NCI-H345 treated with DMSO at 0.1 percent for 48 hours (cell line): ENCODE measurements at regions not wholly inside any gene's neighbourhood (a gene's known extent, or its start where the extent isn't known, plus 50 kb on each side); places are given as distances from the start of the nearest gene placed in this dataset.
A peak's percentile ranks its signal among the peaks of the same experiment; 100 is the strongest.
"Not testable (repeated sequence)": the region's sequence is repeated elsewhere in the genome, so short reads cannot be mapped to it uniquely, and the experiment has no call there.

Experiments
- DNase-seq: peaks from one replicate; lab custom pipeline; 2025; ENCODE audit not compliant: unreplicated experiment; lab: John Stamatoyannopoulos, UW

- DNase-seq, result no peak
Observed at GRCh38 chr20:48531505-48531904, 296.3 kb downstream of the PREX1 start.

GRCh38 chr20:48530957-48531356 is 296.8 kb downstream of the PREX1 start:
- no peak for DNase-seq

- DNase-seq, result no peak
Observed at GRCh38 chr20:48528346-48528745, 299.5 kb downstream of the PREX1 start.

GRCh38 chr20:48527771-48528170 is 300.0 kb downstream of the PREX1 start:
- no peak for DNase-seq

- no peak for DNase-seq
Observed at GRCh38 chr20:48526936-48527335, 300.9 kb downstream of the PREX1 start.

GRCh38 chr20:48525400-48525799 is 302.4 kb downstream of the PREX1 start:
- no peak for DNase-seq

GRCh38 chr20:48524582-48524981 is 303.2 kb downstream of the PREX1 start:
- DNase-seq, result no peak

- no peak for DNase-seq
Observed at GRCh38 chr20:48523191-48523995, 304.4 kb downstream of the PREX1 start.

GRCh38 chr20:48521121-48521520 is 306.7 kb downstream of the PREX1 start:
- DNase-seq, result no peak

GRCh38 chr20:48516196-48516595 is 311.6 kb downstream of the PREX1 start:
- DNase-seq, result peak; percentile 32

- DNase-seq, result not testable (repeated sequence)
Observed at GRCh38 chr20:48514577-48514976, 313.2 kb downstream of the PREX1 start.

- not testable (repeated sequence) for DNase-seq
Observed at GRCh38 chr20:48512539-48512938, 315.3 kb downstream of the PREX1 start.

GRCh38 chr20:48505066-48505465 is 322.7 kb downstream of the PREX1 start:
- DNase-seq, result not testable (repeated sequence)

GRCh38 chr20:48503166-48503815 is 324.5 kb downstream of the PREX1 start:
- DNase-seq, result no peak

- DNase-seq, result no peak
Observed at GRCh38 chr20:48502758-48503157, 325.0 kb downstream of the PREX1 start.

- no peak for DNase-seq
Observed at GRCh38 chr20:48502016-48502415, 325.8 kb downstream of the PREX1 start.

- not testable (repeated sequence) for DNase-seq
Observed at GRCh38 chr20:48500900-48501299, 326.9 kb downstream of the PREX1 start.

- not testable (repeated sequence) for DNase-seq
Observed at GRCh38 chr20:48498939-48499338, 328.9 kb downstream of the PREX1 start.

GRCh38 chr20:48498125-48498524 is 329.7 kb downstream of the PREX1 start:
- DNase-seq, result not testable (repeated sequence)

GRCh38 chr20:48493966-48494365 is 333.8 kb downstream of the PREX1 start:
- no peak for DNase-seq

- not testable (repeated sequence) for DNase-seq
Observed at GRCh38 chr20:48493331-48493730, 334.5 kb downstream of the PREX1 start.

GRCh38 chr20:48492715-48493070 is 335.1 kb downstream of the PREX1 start:
- DNase-seq, result no peak
